Stimulated activated memory B cell treated with anti-CD40 and anti-IgM and Interleukin-4, amounts not matched to agents 10 μg/mL and 1 μg/mL and 100 μg/mL, for 72 hours (primary cell): ENCODE measurements at regions not wholly inside any gene's neighbourhood (a gene's known extent, or its start where the extent isn't known, plus 50 kb on each side); places are given as distances from the start of the nearest gene placed in this dataset.

Experiments
- ATAC-seq: fragments of 150-1000 bp; cut with Tn5 transposase; 2 replicates; pipeline ENCODE4 v1.10.0; 2021
- H3K27ac Mint-ChIP-seq: one replicate; pipeline ENCODE4 v1.8.0; 2022; ENCODE audit warnings: mild to moderate bottlenecking, mixed read lengths
- H3K27me3 Mint-ChIP-seq: one replicate; pipeline ENCODE4 v1.8.0; 2022; ENCODE audit warnings: mixed read lengths
- H3K36me3 Mint-ChIP-seq: one replicate; pipeline ENCODE4 v1.8.0; 2022; ENCODE audit warnings: mixed read lengths
- H3K4me1 Mint-ChIP-seq: one replicate; pipeline ENCODE4 v1.8.0; 2022; ENCODE audit warnings: mixed read lengths
- H3K4me3 Mint-ChIP-seq: one replicate; pipeline ENCODE4 v1.8.0; 2022; ENCODE audit warnings: mild to moderate bottlenecking, moderate library complexity, mixed read lengths
- H3K9me3 Mint-ChIP-seq: one replicate; pipeline ENCODE4 v1.8.0; 2022; ENCODE audit warnings: mixed read lengths

DNA sequence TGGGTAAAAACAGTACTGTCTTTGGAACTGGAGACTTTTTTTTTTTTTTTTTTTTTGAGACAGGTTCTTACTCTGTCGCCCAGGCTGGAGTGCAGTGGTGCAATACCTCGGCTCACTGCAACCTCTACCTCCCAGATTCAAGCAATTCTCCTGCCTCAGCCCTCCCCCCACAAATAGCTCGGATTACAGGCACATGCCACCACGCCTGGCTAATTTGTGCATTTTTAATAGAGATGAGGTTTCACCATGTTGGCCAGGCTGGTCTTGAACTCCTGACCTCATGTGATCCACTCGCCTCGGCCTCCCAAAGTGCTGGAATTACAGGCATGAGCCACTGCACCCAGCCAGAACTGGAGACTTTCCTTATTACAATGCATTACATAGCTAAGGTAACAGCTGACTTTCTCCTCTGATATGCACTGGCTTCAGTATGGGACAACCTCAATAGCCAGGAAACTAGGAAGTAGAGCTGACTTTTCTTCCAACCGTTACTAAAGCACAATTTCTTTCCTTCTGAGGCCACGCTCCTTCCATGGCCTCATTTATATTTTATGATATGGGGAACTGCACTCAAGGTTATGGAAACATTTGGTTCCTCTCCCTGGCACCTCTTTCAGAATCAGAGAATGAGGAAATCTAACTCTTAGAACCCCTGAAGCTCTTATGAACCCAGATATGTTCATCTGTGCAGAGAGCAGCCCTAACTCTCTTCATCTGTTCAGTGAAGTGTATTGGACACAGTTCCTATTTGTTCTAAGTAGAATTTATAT, 53.5 kb upstream of the FAM9B start:
- Mint-ChIP-seq H3K27me3 (peaks cover under 1% of the 10 kb centered on the region), H3K27ac (no peak overlapping the region), H3K9me3 (no peaks in the 10 kb centered on the region), H3K4me1 (peaks cover 8% of the 10 kb centered on the region), H3K36me3 (no peaks in the 10 kb centered on the region), H3K4me3 (no peak overlapping the region)
- ATAC-seq: no peak

DNA sequence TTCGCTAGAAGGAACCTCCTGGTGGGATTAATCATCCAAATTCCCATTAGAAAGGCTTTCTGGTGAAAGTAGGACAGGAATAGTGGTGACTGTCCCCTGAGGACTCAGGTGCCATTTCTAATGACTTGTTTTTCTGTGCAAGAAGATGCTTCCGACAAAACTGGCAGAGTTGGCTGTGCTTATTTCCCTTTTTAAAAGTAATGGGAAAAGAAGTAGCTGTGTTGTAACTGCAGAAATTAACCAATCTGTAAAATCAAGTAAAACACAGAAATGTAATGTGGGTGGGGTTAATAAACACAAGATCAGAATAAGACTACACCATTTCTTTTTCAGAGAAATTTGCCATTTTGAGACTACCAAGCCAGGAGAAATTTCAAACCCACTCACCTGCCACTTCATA, 55.0 kb upstream of the FAM9B start:
- no peaks in the 10 kb centered on the region for H3K27me3 Mint-ChIP-seq
- H3K27ac Mint-ChIP-seq: no peak overlapping the region
- H3K9me3 Mint-ChIP-seq: no peaks in the 10 kb centered on the region
- ATAC-seq: no peak
- peaks cover 8% of the 10 kb centered on the region for H3K4me1 Mint-ChIP-seq
- no peaks in the 10 kb centered on the region for H3K36me3 Mint-ChIP-seq
- no peak overlapping the region for H3K4me3 Mint-ChIP-seq

DNA sequence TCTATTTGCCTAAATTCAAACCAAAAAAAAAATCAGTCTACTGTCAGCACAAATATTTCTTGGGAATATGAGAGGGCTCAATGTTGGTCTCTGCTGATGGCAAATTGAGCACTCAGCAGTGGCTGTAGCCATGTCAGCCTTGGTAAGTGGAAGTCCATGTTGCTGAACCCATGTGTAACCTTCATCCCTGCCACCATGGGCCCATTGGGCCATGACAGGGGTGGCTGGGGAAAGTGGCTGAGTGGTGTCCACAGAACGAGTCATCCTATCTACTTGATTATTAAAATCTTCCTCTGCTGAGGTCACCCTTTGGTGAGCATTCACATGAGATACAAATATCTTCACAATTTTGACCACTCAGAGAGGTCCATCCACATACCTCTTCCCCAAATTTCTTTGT, 56.8 kb upstream of the FAM9B start:
- Mint-ChIP-seq H3K36me3 (no peaks in the 10 kb centered on the region), H3K4me3 (no peak overlapping the region), H3K4me1 (peaks cover 8% of the 10 kb centered on the region), H3K27me3 (no peaks in the 10 kb centered on the region), H3K9me3 (peaks cover 3% of the 10 kb centered on the region), H3K27ac (peak overlapping the region; percentile 60)
- no peak for ATAC-seq

DNA sequence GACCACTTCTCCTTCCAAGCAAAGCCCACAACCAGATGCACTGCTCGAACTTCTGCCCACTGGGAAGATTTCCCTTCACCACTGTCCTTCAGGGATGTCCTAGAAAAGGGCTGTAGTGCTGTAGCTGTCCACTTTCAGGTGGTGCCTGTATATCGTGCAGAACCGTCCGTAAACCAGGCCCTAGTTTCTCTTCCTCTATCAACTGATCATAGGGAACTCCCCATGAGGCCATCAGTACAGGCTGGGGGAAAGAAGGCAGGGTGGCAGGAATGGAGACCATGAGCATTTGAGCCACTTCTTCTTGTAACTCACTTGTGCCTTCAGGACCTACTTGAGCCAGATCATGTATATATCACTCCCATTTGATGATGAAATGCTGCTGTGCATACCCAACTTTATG, 57.3 kb upstream of the FAM9B start:
- Mint-ChIP-seq H3K27me3 (no peaks in the 10 kb centered on the region), H3K27ac (peak overlapping the region; percentile 60), H3K4me1 (peaks cover 8% of the 10 kb centered on the region), H3K4me3 (no peak overlapping the region), H3K9me3 (peaks cover 3% of the 10 kb centered on the region), H3K36me3 (no peaks in the 10 kb centered on the region)
- no peak for ATAC-seq

DNA sequence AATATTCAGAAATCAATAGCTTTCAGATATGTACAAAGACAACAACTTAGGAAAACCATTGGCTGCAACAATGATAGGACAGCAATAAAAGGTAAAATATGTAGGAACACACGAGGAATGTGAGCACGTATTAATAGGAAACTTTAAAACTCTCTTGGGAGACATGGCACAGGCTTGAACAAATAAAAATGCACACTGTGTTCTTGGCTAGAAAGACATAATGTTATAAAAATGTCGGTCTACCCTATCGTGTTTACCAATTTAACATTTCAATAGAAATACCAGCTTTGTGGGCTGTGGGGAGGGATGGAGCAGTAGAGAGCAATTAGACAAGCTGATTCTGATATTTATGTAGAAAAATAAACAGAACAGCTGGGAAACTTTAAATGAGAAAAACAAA, 69.0 kb upstream of the FAM9B start:
- Mint-ChIP-seq H3K4me3 (no peak overlapping the region), H3K27ac (no peak overlapping the region), H3K4me1 (peaks cover 6% of the 10 kb centered on the region), H3K36me3 (no peaks in the 10 kb centered on the region), H3K9me3 (no peaks in the 10 kb centered on the region), H3K27me3 (no peaks in the 10 kb centered on the region)
- no peak for ATAC-seq

DNA sequence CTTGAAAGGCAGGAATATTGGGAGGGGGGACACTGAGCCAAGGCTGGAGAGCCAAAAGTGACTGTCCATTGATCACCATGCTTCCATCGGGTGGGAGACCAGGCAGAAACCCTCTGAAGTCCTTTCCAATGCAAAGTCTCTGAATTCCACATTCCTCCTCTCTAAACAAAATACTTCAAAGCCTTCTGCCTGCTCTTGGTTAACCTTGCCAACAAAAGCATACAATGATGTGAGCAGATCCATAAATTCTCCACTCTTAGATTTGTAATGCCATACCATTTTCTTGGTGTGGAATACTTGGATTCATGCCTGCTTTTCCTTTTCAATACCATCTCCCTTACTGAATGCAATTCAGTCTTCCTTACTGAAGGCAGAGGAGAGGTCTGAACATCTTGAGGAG, 74.1 kb upstream of the FAM9B start:
- no peaks in the 10 kb centered on the region for H3K9me3 Mint-ChIP-seq
- H3K4me1 Mint-ChIP-seq: peaks cover 6% of the 10 kb centered on the region
- no peak overlapping the region for H3K27ac Mint-ChIP-seq
- H3K27me3 Mint-ChIP-seq: no peaks in the 10 kb centered on the region
- H3K4me3 Mint-ChIP-seq: no peak overlapping the region
- no peaks in the 10 kb centered on the region for H3K36me3 Mint-ChIP-seq
- no peak for ATAC-seq

DNA sequence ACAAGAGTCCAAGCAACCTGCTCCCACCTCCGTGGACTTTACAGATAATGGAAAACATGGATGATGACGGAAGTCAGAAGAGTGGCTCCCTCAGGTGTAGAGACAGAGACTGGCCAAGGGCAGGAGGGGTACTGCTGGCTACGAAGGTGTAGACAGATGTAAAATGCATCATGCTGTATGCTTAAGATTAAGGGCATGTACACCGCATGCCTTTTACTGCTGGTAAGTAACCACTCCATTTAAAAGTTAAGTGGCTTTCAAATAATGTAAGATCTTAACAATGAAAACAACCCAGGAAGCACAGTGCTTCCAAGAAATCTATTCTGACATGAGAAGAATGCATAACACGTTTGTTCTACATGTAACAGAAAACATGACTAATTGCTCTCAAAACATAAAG, 76.9 kb upstream of the FAM9B start:
- H3K36me3 Mint-ChIP-seq: no peaks in the 10 kb centered on the region
- H3K4me1 Mint-ChIP-seq: peaks cover 6% of the 10 kb centered on the region
- H3K4me3 Mint-ChIP-seq: no peak overlapping the region
- no peaks in the 10 kb centered on the region for H3K9me3 Mint-ChIP-seq
- H3K27ac Mint-ChIP-seq: no peak overlapping the region
- H3K27me3 Mint-ChIP-seq: no peaks in the 10 kb centered on the region
- no peak for ATAC-seq

DNA sequence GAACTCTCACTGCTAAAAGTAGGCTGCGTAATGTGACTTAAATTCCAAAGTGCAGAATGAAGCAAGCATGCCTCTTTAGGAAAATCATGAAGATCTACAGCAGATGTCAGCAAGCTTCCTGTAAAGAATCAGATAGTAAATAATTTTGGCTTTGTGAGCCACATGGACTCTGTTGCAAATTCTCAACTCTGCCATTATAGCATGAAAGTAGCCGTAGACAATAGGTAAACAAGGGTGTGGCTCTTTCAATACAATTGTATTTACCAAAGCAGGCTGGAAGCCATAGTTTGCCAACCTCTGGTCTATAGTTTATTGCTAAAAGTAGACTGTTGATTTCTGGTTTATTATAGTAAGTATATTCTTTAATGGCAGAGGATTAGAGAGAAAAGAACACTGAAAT, 80.3 kb upstream of the FAM9B start:
- no peak for ATAC-seq
- peaks cover 6% of the 10 kb centered on the region for H3K4me1 Mint-ChIP-seq
- no peaks in the 10 kb centered on the region for H3K36me3 Mint-ChIP-seq
- no peaks in the 10 kb centered on the region for H3K27me3 Mint-ChIP-seq
- H3K4me3 Mint-ChIP-seq: no peak overlapping the region
- H3K9me3 Mint-ChIP-seq: no peaks in the 10 kb centered on the region
- H3K27ac Mint-ChIP-seq: no peak overlapping the region

DNA sequence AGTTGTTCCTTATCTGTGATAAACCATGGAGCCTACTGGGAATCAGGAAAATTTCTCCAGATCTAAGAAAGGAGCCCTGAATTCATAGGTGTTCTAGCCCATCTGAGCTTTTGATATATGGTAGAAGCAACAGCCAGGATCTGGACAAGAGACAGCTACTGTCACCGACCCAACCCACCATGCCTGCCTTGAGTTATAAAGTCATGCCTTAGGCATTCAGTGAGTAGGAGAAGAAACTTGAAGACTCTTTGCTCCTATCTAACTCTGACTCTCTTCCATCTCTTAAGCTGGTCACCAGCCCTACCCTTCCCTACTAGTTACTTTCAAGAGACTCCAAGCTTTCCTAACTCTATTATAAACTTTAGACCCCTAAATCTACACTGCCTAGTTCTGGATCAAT, 83.9 kb upstream of the FAM9B start:
- H3K27me3 Mint-ChIP-seq: no peaks in the 10 kb centered on the region
- no peak overlapping the region for H3K27ac Mint-ChIP-seq

DNA sequence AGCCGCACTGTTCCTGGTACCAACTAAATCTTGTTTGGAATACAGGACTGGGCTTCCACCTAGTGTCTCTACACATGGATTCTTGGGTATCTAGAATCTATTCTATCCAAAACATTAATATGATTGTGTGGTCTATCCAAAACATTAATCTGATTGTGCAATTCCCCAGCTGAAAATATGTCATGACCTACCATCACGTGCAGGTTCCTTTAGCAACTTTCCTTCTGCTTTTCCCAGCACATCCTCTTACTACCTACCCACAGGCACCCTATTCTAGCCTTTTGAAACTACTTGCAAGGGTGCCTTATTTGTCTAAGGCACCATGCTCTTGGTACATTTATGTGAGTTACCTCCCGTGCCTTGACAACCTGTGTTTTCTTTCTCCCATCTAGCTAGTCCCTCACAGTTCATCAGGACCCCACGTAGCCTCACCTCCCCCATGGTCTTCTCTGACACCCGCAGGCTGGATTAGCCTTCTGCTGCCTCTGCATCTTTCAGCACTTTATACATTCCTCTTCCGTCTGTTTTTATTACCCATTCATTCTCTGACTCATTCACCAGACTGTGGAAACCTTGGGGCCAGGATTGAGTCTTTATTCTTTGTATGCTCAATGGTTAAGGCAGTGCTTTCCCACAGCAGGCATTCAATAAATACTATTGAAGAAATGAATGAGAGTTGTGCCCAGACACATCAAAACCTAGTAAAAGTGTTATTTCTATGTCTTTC, 88.8 kb upstream of the FAM9B start:
- Mint-ChIP-seq H3K36me3 (peaks cover 5% of the 10 kb centered on the region), H3K4me3 (no peak overlapping the region)

More for the DNA sequence above, 83.9 kb upstream of the FAM9B start:
- Mint-ChIP-seq H3K36me3 (peaks cover 5% of the 10 kb centered on the region), H3K4me3 (no peak overlapping the region), H3K4me1 (peaks cover 6% of the 10 kb centered on the region), H3K9me3 (peaks cover 6% of the 10 kb centered on the region)
- no peak for ATAC-seq

DNA sequence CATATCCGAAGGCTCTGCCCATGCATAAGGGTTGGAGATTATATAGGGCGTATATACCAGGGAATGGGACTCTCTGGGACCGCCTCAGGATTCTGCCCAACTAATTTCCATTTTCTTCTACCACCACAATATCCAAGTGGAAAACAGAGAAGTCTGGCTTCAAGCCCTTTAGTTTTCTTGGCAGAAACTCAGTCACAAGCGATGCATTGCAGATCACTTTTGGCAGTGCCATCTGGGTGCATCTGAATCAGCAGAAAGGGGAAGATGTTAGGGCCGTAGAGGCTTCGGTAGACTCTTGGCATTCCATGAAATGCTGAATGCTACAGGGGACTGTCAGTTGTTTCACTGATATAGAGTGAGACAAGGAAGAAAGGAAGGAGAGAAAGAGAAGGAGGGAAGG, 94.1 kb upstream of the FAM9B start:
- H3K36me3 Mint-ChIP-seq: no peaks in the 10 kb centered on the region
- no peak for ATAC-seq

More for the DNA sequence above, 88.8 kb upstream of the FAM9B start:
- Mint-ChIP-seq H3K27me3 (no peaks in the 10 kb centered on the region), H3K4me1 (no peaks in the 10 kb centered on the region), H3K27ac (no peak overlapping the region), H3K9me3 (peaks cover 6% of the 10 kb centered on the region)
- no peak for ATAC-seq

DNA sequence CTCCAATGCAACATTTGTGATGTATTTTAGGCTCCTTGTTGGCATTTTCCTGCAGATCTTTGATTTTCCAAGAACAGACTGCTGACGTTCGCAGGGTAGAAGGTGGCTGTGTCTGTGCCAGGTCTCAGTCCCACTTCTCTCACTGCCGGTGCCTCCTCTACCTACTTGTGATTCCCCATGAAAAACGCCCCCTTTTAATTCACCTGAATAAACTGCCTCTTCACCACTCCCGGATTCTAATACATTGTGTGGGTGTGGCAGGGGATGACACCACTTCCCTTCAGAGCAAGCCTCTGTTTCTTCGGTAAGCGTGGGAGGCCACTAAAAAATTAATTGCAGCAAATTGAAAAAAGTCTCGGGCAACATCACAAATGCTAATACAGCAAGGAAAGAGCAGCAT, 96.1 kb upstream of the FAM9B start:
- Mint-ChIP-seq H3K4me1 (no peaks in the 10 kb centered on the region), H3K9me3 (peaks cover 5% of the 10 kb centered on the region), H3K27me3 (no peaks in the 10 kb centered on the region), H3K27ac (no peak overlapping the region), H3K36me3 (no peaks in the 10 kb centered on the region), H3K4me3 (no peak overlapping the region)
- no peak for ATAC-seq

More for the DNA sequence above, 94.1 kb upstream of the FAM9B start:
- H3K9me3 Mint-ChIP-seq: peaks cover 4% of the 10 kb centered on the region
- no peak overlapping the region for H3K4me3 Mint-ChIP-seq
- no peaks in the 10 kb centered on the region for H3K4me1 Mint-ChIP-seq
- no peak overlapping the region for H3K27ac Mint-ChIP-seq
- H3K27me3 Mint-ChIP-seq: no peaks in the 10 kb centered on the region

DNA sequence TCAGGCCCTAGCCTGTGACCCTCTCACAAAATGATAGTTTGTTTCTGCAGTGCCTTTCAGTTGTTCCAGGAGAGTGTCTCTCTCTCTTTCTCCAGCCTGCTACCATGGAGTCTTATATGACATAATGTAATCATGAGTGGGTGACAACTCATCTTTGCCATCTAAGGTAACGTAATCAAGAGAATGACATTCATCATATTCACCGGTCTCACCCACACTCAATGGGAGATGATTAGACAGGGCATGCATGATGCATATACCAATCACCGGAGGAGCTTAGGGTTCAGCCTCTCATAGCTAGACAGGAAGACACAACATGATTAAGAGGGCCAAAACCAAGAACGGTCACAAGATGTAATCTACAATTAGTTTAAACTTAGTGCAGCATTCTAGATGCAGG, 97.1 kb upstream of the FAM9B start:
- Mint-ChIP-seq H3K9me3 (peaks cover 5% of the 10 kb centered on the region), H3K27me3 (no peaks in the 10 kb centered on the region), H3K36me3 (no peaks in the 10 kb centered on the region), H3K4me1 (no peaks in the 10 kb centered on the region), H3K4me3 (no peak overlapping the region), H3K27ac (no peak overlapping the region)
- no peak for ATAC-seq

DNA sequence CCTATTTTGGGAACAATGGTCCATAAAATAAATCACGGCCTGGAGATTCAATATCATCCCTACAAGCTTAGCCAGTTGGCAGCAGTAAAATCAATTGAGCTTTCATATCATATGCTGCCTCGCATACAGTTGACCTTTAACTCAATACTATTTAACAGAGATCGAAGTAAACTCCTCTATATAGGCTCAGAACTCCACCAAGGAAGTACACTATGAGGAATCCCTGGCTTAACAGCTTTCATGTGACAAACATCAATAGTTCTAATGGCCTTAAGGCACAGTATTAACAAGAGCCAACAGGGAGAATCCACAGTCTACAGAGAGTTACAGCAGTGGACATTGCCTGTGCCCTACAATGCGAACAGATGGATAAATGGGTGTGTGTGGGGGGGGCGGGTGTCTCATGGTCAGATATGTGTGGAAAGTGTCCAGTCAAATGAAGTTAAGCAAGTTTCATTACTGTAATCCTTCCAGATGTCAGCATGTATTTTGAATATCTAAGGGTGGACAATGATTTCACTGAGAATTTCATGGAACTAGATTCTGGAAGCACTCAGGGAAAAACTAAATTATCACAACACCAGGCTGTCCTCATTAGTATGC, 98.2 kb upstream of the FAM9B start:
- no peaks in the 10 kb centered on the region for H3K36me3 Mint-ChIP-seq
- H3K9me3 Mint-ChIP-seq: peaks cover 5% of the 10 kb centered on the region
- H3K27ac Mint-ChIP-seq: no peak overlapping the region
- no peak overlapping the region for H3K4me3 Mint-ChIP-seq
- H3K27me3 Mint-ChIP-seq: no peaks in the 10 kb centered on the region
- H3K4me1 Mint-ChIP-seq: no peaks in the 10 kb centered on the region
- no peak for ATAC-seq

DNA sequence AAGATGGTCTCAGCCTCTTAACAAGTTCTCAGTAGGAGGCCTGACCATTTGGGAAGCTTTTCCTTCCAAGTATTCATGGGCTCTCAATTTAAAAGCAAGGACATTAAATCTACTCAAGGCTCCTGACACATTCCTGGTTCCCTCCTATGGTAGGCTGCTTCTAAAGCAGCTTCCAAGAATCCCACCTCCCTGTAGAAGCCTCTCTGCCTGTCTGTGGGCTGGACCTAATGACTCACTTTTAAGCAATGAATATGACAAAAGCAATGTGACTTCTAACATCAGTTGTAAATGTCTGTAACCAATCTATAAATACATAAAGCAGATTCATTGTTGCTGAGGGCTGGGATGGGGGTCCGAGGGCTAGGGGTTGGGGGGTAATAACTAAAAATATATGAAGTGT, 99.5 kb upstream of the FAM9B start:
- no peak overlapping the region for H3K4me3 Mint-ChIP-seq

DNA sequence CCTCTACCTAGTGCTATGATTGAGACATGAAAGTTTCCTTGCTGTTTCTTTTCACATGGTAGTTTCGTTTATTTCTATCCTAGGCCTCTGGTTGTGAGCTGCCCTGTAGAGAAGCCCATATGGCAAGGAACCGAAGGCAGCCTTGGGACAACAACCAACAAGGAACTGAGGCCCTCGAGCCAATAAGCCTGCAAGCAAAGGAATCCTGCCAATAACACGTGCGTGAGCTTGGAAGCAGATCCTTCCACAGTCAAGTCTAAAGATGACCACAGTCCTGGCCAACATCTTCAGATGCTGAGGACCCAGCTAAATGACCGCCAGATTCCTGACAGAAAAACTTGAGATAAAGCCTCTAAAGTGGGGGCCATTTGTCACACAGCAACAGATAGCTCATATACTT, 100.4 kb upstream of the FAM9B start:
- Mint-ChIP-seq H3K27me3 (no peaks in the 10 kb centered on the region), H3K9me3 (peaks cover 5% of the 10 kb centered on the region), H3K27ac (no peak overlapping the region), H3K4me3 (no peak overlapping the region), H3K36me3 (no peaks in the 10 kb centered on the region), H3K4me1 (no peaks in the 10 kb centered on the region)
- no peak for ATAC-seq

More for the DNA sequence above, 99.5 kb upstream of the FAM9B start:
- peaks cover 5% of the 10 kb centered on the region for H3K9me3 Mint-ChIP-seq
- no peak for ATAC-seq
- H3K27me3 Mint-ChIP-seq: no peaks in the 10 kb centered on the region
- no peaks in the 10 kb centered on the region for H3K36me3 Mint-ChIP-seq
- no peaks in the 10 kb centered on the region for H3K4me1 Mint-ChIP-seq
- no peak overlapping the region for H3K27ac Mint-ChIP-seq
